ENCODE measurements at regions not wholly inside any gene's neighbourhood (a gene's known extent, or its start where the extent isn't known, plus 50 kb on each side); places are given as distances from the start of the nearest gene placed in this dataset.

GRCh38 chr2:66899109-66899508, 464.2 kb downstream of the MEIS1 start:
- H3K4me1 ChIP-seq = no peaks in the 10 kb centered on the region
- no peaks in the 10 kb centered on the region for H3K36me3 ChIP-seq
- no peak for ATAC-seq
- in situ Hi-C loops (cut with MboI; ENCODE audit: low sequenced_read_pairs in 4 of 4) (no loop called here), intact Hi-C loops (cut with DNase I; ENCODE audit: low total_unique reads) (no loop called here)
- TF ChIP-seq POLR2A (IDR thresholded peaks at IDR 0.05) (no peak), CTCF (IDR thresholded peaks at IDR 0.05 in 4 of 5, conservative IDR thresholded peaks at IDR 0.05 in 1 of 5) (no peak)
- no peaks in the 10 kb centered on the region for H3K9me3 ChIP-seq
- H3K27ac ChIP-seq = no peak overlapping the region
- H3K4me3 ChIP-seq = no peak overlapping the region
- no peaks in the 10 kb centered on the region for H3K27me3 ChIP-seq
- DNase-seq = no peak

- ATAC-seq (no peak), DNase-seq (no peak)
- Histone ChIP-seq H3K4me1 (no peaks in the 10 kb centered on the region), H3K27me3 (no peaks in the 10 kb centered on the region), H3K4me3 (no peak overlapping the region), H3K36me3 (no peaks in the 10 kb centered on the region), H3K27ac (no peak overlapping the region), H3K9me3 (no peaks in the 10 kb centered on the region)
- no peak for TF ChIP-seq CTCF (IDR thresholded peaks at IDR 0.05 in 4 of 5, conservative IDR thresholded peaks at IDR 0.05 in 1 of 5)
- no peak for TF ChIP-seq POLR2A (IDR thresholded peaks at IDR 0.05)
- intact Hi-C loops (cut with DNase I; ENCODE audit: low total_unique reads) = no loop called here
- in situ Hi-C loops (cut with MboI; ENCODE audit: low sequenced_read_pairs in 4 of 4) = no loop called here
Observed at GRCh38 chr2:66899648-66900047, 464.7 kb downstream of the MEIS1 start.

GRCh38 chr2:66901344-66901743, 466.4 kb downstream of the MEIS1 start:
- no peaks in the 10 kb centered on the region for H3K4me1 ChIP-seq
- no peak for ATAC-seq
- H3K27ac ChIP-seq = no peak overlapping the region
- no peak for DNase-seq
- H3K36me3 ChIP-seq = no peaks in the 10 kb centered on the region
- no peak overlapping the region for H3K4me3 ChIP-seq
- H3K9me3 ChIP-seq = no peaks in the 10 kb centered on the region
- intact Hi-C loops (cut with DNase I; ENCODE audit: low total_unique reads) (no loop called here), in situ Hi-C loops (cut with MboI; ENCODE audit: low sequenced_read_pairs in 4 of 4) (no loop called here)
- H3K27me3 ChIP-seq = no peaks in the 10 kb centered on the region
- TF ChIP-seq CTCF (IDR thresholded peaks at IDR 0.05 in 4 of 5, conservative IDR thresholded peaks at IDR 0.05 in 1 of 5) (no peak), POLR2A (IDR thresholded peaks at IDR 0.05) (no peak)

- intact Hi-C loops (cut with DNase I; ENCODE audit: low total_unique reads) (no loop called here), in situ Hi-C loops (cut with MboI; ENCODE audit: low sequenced_read_pairs in 4 of 4) (no loop called here)
- DNase-seq (no peak), ATAC-seq (no peak)
- no peaks in the 10 kb centered on the region for H3K9me3 ChIP-seq
- H3K4me1 ChIP-seq = no peaks in the 10 kb centered on the region
- no peaks in the 10 kb centered on the region for H3K27me3 ChIP-seq
- H3K4me3 ChIP-seq = no peak overlapping the region
- H3K27ac ChIP-seq = no peak overlapping the region
- TF ChIP-seq CTCF (IDR thresholded peaks at IDR 0.05 in 4 of 5, conservative IDR thresholded peaks at IDR 0.05 in 1 of 5) (no peak), POLR2A (IDR thresholded peaks at IDR 0.05) (no peak)
- no peaks in the 10 kb centered on the region for H3K36me3 ChIP-seq
Observed at GRCh38 chr2:66903183-66903582, 468.3 kb downstream of the MEIS1 start.

GRCh38 chr2:66903745-66904465, 469.0 kb downstream of the MEIS1 start:
- no peak for ATAC-seq
- TF ChIP-seq CTCF (IDR thresholded peaks at IDR 0.05 in 4 of 5, conservative IDR thresholded peaks at IDR 0.05 in 1 of 5) (no peak), POLR2A (IDR thresholded peaks at IDR 0.05) (no peak)
- Histone ChIP-seq H3K4me1 (no peaks in the 10 kb centered on the region), H3K9me3 (no peaks in the 10 kb centered on the region), H3K36me3 (no peaks in the 10 kb centered on the region), H3K27ac (no peak overlapping the region), H3K4me3 (no peak overlapping the region), H3K27me3 (no peaks in the 10 kb centered on the region)
- intact Hi-C loops (cut with DNase I; ENCODE audit: low total_unique reads) (no loop called here), in situ Hi-C loops (cut with MboI; ENCODE audit: low sequenced_read_pairs in 4 of 4) (no loop called here)
- DNase-seq = no peak
